Keratinocyte (primary cell): ENCODE measurements at regions not wholly inside any gene's neighbourhood (a gene's known extent, or its start where the extent isn't known, plus 50 kb on each side); places are given as distances from the start of the nearest gene placed in this dataset.

Experiments
- CTCF ChIP-seq, 3 experiments: IDR thresholded peaks in 1 of 3; conservative IDR thresholded peaks in 1 of 3; optimal IDR thresholded peaks in 1 of 3; 2 replicates in 2 of 3; 3 replicates in 1 of 3; pipeline versions ENCODE3 to v1.5.1; 2011; ENCODE audit warnings: low read length in 3 of 3, mild to moderate bottlenecking in 3 of 3, moderate library complexity in 2 of 3, control low read depth in 1 of 3, inconsistent platforms in 1 of 3; ENCODE audit not compliant: insufficient read depth in 2 of 3; ENCODE audit errors: extremely low read depth in 1 of 3
- EZH2 ChIP-seq: IDR thresholded peaks from one replicate; pipeline ENCODE4 v1.6.1; 2012; ENCODE audit warnings: inconsistent platforms, mild to moderate bottlenecking, low read length, moderate library complexity

- TF ChIP-seq CTCF (optimal IDR thresholded peaks at IDR 0.05 in 1 of 3, IDR thresholded peaks at IDR 0.05 in 1 of 3, conservative IDR thresholded peaks at IDR 0.05 in 1 of 3; ENCODE audit: extremely low read depth in 1 of 3, insufficient read depth in 2 of 3, low read length in 3 of 3): no peak
- TF ChIP-seq EZH2: no peak
These were observed 1057.5 kb downstream of the LRFN5 start for GRCh38 chr14:42664190-42664589.
